Left ventricle myocardium inferior (tissue), 1 donor: ENCODE measurements at regions not wholly inside any gene's neighbourhood (a gene's known extent, or its start where the extent isn't known, plus 50 kb on each side); places are given as distances from the start of the nearest gene placed in this dataset.

Source experiments
- DNase-seq: peaks from one replicate; pipeline ENCODE4 v3.0.0-alpha.2; 2020
- H3K27ac ChIP-seq: fragments of 200-600 bp; replicated peaks from 2 replicates; pipeline ENCODE4 v1.8.0; 2021
- H3K27me3 ChIP-seq: fragments of 200-600 bp; 2 replicates; pipeline ENCODE4 v1.8.0; 2021; ENCODE audit warnings: low read depth
- H3K36me3 ChIP-seq: fragments of 200-600 bp; 2 replicates; pipeline ENCODE4 v1.8.0; 2021
- H3K4me1 ChIP-seq: fragments of 200-600 bp; 2 replicates; pipeline ENCODE4 v1.8.0; 2021
- H3K4me3 ChIP-seq: fragments of 200-600 bp; 2 replicates; pipeline ENCODE4 v1.8.0; 2021; ENCODE audit warnings: mild to moderate bottlenecking, moderate library complexity
- H3K9me3 ChIP-seq: fragments of 200-600 bp; replicated peaks from 2 replicates; pipeline ENCODE4 v1.8.0; 2021
- CTCF ChIP-seq: fragments of 200-600 bp; IDR thresholded peaks from 2 replicates; pipeline ENCODE4 v1.8.0; 2021; ENCODE audit warnings: antibody characterized with exemption, mild to moderate bottlenecking, borderline replicate concordance
- intact Hi-C: fragments of 100-400 bp; cut with micrococcal nuclease; formaldehyde crosslinking; loops from one replicate; pipeline ENCODE4 v1.11.0; 2022
- donor health status: DM: no; HTN: yes; CAD: no; lungs with severe emphysema.

GRCh38 chr2:18467749-18468360, 92.6 kb downstream of the RDH14 start:
- DNase-seq: no peak
- Histone ChIP-seq H3K4me3 (no peak overlapping the region), H3K4me1 (peaks cover 4% of the 10 kb centered on the region), H3K27ac (peak overlapping the region; percentile 70), H3K27me3 (peaks cover 5% of the 10 kb centered on the region), H3K36me3 (no peaks in the 10 kb centered on the region), H3K9me3 (no peaks in the 10 kb centered on the region)
- intact Hi-C loops: no loop called here
- TF ChIP-seq CTCF: no peak

GRCh38 chr2:18465979-18466378, 94.5 kb downstream of the RDH14 start:
- H3K4me1 ChIP-seq: peaks cover 4% of the 10 kb centered on the region
- DNase-seq: no peak
- H3K4me3 ChIP-seq: no peak overlapping the region
- no peaks in the 10 kb centered on the region for H3K36me3 ChIP-seq
- intact Hi-C loops: no loop called here
- H3K27ac ChIP-seq: no peak overlapping the region
- no peak for TF ChIP-seq CTCF
- H3K27me3 ChIP-seq: peaks cover 5% of the 10 kb centered on the region
- no peaks in the 10 kb centered on the region for H3K9me3 ChIP-seq

GRCh38 chr2:18464913-18465312, 95.5 kb downstream of the RDH14 start:
- H3K27me3 ChIP-seq: peaks cover 5% of the 10 kb centered on the region
- peaks cover 4% of the 10 kb centered on the region for H3K4me1 ChIP-seq
- no peaks in the 10 kb centered on the region for H3K9me3 ChIP-seq
- H3K27ac ChIP-seq: no peak overlapping the region
- H3K4me3 ChIP-seq: no peak overlapping the region
- TF ChIP-seq CTCF: no peak
- intact Hi-C loops: no loop called here
- no peaks in the 10 kb centered on the region for H3K36me3 ChIP-seq
- DNase-seq: no peak

- H3K27ac ChIP-seq: peak overlapping the region; percentile 58
- no peak for TF ChIP-seq CTCF
- intact Hi-C loops: no loop called here
- no peaks in the 10 kb centered on the region for H3K36me3 ChIP-seq
- H3K27me3 ChIP-seq: peaks cover 6% of the 10 kb centered on the region
- H3K4me1 ChIP-seq: peaks cover 10% of the 10 kb centered on the region
- no peak for DNase-seq
- peaks cover 9% of the 10 kb centered on the region for H3K9me3 ChIP-seq
- H3K4me3 ChIP-seq: no peak overlapping the region
These were observed 104.4 kb downstream of the RDH14 start for GRCh38 chr2:18456026-18456425.

- Histone ChIP-seq H3K36me3 (no peaks in the 10 kb centered on the region), H3K27ac (peak overlapping the region; percentile 58), H3K27me3 (peaks cover 6% of the 10 kb centered on the region), H3K4me3 (no peak overlapping the region), H3K4me1 (peaks cover 10% of the 10 kb centered on the region), H3K9me3 (peaks cover 9% of the 10 kb centered on the region)
- DNase-seq: no peak
- peak; percentile 43 for TF ChIP-seq CTCF
- intact Hi-C loops: no loop called here
These were observed 105.1 kb downstream of the RDH14 start for GRCh38 chr2:18455236-18455862.
